ENCODE measurements at regions not wholly inside any gene's neighbourhood (a gene's known extent, or its start where the extent isn't known, plus 50 kb on each side); places are given as distances from the start of the nearest gene placed in this dataset.

DNA sequence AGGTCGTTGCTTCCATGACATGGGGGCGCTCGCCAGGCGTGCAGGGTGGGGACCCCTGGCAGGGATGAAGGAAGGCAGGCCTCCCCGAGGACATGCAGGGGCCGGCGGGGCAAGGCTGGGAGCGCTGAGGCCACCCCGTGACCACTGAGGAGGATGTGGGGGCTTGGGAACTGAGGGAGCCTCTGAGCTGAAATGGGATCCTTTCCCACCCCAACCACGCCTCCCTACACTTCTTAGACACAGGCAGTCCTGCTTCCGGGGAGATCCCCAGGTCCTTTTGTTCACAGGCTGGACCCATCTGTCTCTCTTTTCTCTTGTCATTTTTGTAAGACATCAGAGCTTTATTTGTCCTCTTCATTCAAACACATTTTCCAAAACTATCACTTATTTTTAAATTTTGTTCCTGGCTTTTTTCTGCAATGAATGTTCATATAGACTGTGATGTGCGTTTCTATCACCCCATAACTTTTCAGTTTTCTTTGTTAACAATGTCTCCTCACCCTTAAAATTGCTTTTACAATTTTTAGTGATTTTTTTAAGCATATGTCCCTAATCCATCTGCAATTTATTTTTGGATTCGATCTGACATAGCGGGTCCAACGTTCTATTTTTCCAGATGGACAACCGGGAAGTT, 156.7 kb upstream of the BACE2 start:
- DNase-seq (ENCODE audit: low read depth, low spot score), result no peak
- TF ChIP-seq, protein P1, sequence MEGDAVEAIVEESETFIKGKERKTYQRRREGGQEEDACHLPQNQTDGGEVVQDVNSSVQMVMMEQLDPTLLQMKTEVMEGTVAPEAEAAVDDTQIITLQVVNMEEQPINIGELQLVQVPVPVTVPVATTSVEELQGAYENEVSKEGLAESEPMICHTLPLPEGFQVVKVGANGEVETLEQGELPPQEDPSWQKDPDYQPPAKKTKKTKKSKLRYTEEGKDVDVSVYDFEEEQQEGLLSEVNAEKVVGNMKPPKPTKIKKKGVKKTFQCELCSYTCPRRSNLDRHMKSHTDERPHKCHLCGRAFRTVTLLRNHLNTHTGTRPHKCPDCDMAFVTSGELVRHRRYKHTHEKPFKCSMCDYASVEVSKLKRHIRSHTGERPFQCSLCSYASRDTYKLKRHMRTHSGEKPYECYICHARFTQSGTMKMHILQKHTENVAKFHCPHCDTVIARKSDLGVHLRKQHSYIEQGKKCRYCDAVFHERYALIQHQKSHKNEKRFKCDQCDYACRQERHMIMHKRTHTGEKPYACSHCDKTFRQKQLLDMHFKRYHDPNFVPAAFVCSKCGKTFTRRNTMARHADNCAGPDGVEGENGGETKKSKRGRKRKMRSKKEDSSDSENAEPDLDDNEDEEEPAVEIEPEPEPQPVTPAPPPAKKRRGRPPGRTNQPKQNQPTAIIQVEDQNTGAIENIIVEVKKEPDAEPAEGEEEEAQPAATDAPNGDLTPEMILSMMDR (IDR thresholded peaks at IDR 0.05; ENCODE audit: low read depth, low read length), result no peak
- H3K4me3 ChIP-seq (ENCODE audit: low read depth, low read length), result no peak overlapping the region
- in situ Hi-C loops (cut with HindIII; ENCODE audit: low sequenced_read_pairs), result no loop called here

DNA sequence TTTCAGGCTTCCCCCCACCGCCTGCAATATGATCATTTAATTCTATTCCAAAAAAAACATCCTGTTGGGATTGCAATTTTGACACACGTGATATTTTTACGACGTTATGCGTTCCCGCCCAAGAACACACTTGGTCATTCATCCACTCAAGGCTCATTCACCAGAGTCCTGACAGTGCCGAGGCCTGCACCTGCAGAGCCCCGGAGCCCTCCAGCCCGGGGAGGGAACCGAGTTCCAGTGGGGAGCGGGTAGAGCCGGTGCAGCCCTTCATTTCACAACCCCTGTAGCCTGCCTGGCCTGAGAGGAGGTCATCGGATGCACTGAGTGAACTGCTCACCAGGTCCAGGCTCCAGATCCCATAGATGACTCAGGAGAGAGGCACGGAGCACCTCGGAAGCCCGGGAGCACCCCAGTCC, 156.0 kb upstream of the BACE2 start:
- TF ChIP-seq, protein P1 (IDR thresholded peaks at IDR 0.05; ENCODE audit: low read depth, low read length), result no peak
- in situ Hi-C loops (cut with HindIII; ENCODE audit: low sequenced_read_pairs), result no loop called here
- no peak overlapping the region for H3K4me3 ChIP-seq (ENCODE audit: low read depth, low read length)
- DNase-seq (ENCODE audit: low read depth, low spot score), result no peak

DNA sequence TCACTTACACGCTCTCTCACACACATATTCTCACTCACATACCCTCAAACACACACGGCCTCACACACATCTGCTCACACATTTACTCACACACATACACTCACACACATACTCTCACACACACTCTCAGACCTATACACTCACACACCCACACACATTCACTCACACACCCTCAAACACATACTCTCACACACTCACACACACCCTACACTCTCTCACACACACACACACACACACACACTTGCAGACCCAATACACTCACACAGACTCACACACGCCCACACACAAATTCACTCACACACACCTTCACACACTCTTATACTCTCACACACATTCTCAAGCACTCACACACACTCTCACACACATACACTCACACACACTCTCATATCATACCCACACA, 155.5 kb upstream of the BACE2 start:
- TF ChIP-seq, protein P1 (IDR thresholded peaks at IDR 0.05; ENCODE audit: low read depth, low read length), result no peak

DNA sequence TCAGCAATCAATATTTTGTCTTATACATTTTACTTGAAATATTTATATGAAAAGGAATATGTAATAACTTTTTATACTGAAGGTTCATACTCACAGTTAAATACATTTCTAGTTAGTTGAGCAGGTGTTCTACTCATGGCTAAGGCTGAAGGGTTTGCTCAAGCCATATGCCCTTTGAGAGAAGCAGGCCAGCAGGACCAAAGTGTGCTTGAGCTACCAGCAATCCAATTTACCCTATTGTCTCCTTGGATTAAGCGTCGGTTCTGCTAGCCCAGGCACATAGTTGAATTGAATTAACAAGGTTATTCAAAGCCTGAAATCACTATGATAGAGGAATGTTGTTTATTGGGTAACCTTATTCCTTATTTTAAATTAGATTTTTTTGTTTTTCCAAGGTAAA, 151.5 kb upstream of the BACE2 start:
- no peak for DNase-seq (ENCODE audit: low read depth, low spot score)
- no peak overlapping the region for H3K4me3 ChIP-seq (ENCODE audit: low read depth, low read length)
- TF ChIP-seq, protein P1 (IDR thresholded peaks at IDR 0.05; ENCODE audit: low read depth, low read length), result no peak
- in situ Hi-C loops (cut with HindIII; ENCODE audit: low sequenced_read_pairs), result no loop called here

More for the DNA sequence above, 155.5 kb upstream of the BACE2 start:
- in situ Hi-C loops (cut with HindIII; ENCODE audit: low sequenced_read_pairs), result no loop called here
- no peak overlapping the region for H3K4me3 ChIP-seq (ENCODE audit: low read depth, low read length)
- no peak for DNase-seq (ENCODE audit: low read depth, low spot score)

DNA sequence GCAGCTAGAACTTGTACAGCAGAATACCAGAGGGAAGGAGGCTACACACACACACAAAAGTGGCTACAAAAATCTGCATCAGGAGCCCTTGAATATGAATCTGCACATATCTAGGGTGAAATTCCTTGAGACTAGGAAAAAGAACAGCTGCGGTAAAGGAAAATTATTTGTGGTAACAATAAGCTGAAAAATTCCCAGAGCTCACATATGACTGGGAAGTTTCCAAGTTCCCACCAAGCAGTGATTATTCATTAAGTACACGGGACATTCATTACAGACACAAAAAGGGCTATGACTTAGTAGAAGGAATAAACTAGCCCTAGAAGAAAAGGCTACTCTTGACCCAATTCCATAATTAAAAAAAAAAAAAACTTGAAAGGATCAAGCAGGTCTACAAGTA, 149.5 kb upstream of the BACE2 start:
- in situ Hi-C loops (cut with HindIII; ENCODE audit: low sequenced_read_pairs), result no loop called here
- H3K4me3 ChIP-seq (ENCODE audit: low read depth, low read length), result no peak overlapping the region
- no peak for DNase-seq (ENCODE audit: low read depth, low spot score)
- TF ChIP-seq, protein P1 (IDR thresholded peaks at IDR 0.05; ENCODE audit: low read depth, low read length), result no peak

DNA sequence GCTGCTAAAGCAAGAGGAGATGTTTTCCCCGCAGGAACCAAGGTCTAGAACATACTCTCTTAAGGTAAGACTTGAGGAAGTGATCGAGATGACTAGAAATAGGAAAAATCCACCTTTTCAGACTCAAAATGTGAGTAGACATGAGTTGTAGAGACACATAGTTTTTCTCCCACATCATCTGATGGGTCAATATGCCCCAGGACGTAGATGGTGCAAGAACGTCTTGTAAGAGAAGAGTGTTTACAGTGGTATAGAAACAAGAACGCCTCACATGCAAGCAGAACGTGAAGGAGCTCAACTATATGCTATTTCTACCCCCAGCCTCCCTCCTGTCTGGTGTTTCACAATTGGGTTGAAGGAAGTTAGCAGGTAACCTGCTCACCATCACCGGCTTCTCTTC, 144.0 kb upstream of the BACE2 start:
- no peak for DNase-seq (ENCODE audit: low read depth, low spot score)
- in situ Hi-C loops (cut with HindIII; ENCODE audit: low sequenced_read_pairs), result no loop called here

More for the DNA sequence above, 144.0 kb upstream of the BACE2 start:
- no peak overlapping the region for H3K4me3 ChIP-seq (ENCODE audit: low read depth, low read length)
- TF ChIP-seq, protein P1 (IDR thresholded peaks at IDR 0.05; ENCODE audit: low read depth, low read length), result no peak
